NB4 (cell line): ENCODE measurements at regions not wholly inside any gene's neighbourhood (a gene's known extent, or its start where the extent isn't known, plus 50 kb on each side); places are given as distances from the start of the nearest gene placed in this dataset.

Source experiments
- DNase-seq: peaks from one replicate; pipeline ENCODE4 v3.0.0; 2010; ENCODE audit warnings: low read depth
- H3K4me3 ChIP-seq: one replicate; pipeline ENCODE4 v1.5.1; 2011; ENCODE audit warnings: mild to moderate bottlenecking, low read depth, low read length, moderate library complexity
- MYC ChIP-seq: IDR thresholded peaks from 2 replicates; pipeline ENCODE4 v1.6.1; 2011; ENCODE audit warnings: low read depth, low read length
- POLR2A ChIP-seq: IDR thresholded peaks from 2 replicates; pipeline ENCODE4 v1.6.1; 2011; ENCODE audit warnings: mild to moderate bottlenecking; ENCODE audit not compliant: insufficient read length; ENCODE audit errors: extremely low read depth
- TF ChIP-seq, protein P1 (sequence below): IDR thresholded peaks from 2 replicates; pipeline ENCODE4 v1.6.1; 2011; ENCODE audit warnings: low read depth, low read length
- TF ChIP-seq, protein P2 (sequence below): IDR thresholded peaks from one replicate; pipeline ENCODE4 v1.5.1; 2012; ENCODE audit warnings: low read depth, low read length

DNA sequence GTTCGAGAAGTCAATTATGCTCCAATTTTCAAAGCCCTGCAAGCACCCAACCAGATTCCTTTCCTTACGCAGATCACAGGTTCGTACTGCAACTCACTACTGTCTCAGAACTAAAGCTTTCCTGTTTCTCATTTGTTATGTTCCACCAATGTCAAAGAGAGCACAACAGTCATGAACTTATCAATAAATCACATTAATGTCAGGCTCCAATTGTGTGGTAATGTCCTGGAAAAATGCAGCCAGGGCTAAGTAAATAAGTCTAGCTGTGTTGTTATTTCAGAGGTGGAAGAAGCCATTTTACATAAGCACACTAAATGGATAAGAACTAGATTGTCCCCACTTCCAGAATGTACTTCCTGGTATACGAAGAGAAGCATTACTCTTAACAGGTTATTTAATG is 488.6 kb upstream of the PTGER4 start:
- TF ChIP-seq, protein P1, sequence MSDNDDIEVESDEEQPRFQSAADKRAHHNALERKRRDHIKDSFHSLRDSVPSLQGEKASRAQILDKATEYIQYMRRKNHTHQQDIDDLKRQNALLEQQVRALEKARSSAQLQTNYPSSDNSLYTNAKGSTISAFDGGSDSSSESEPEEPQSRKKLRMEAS, result no peak
- TF ChIP-seq, protein P2, sequence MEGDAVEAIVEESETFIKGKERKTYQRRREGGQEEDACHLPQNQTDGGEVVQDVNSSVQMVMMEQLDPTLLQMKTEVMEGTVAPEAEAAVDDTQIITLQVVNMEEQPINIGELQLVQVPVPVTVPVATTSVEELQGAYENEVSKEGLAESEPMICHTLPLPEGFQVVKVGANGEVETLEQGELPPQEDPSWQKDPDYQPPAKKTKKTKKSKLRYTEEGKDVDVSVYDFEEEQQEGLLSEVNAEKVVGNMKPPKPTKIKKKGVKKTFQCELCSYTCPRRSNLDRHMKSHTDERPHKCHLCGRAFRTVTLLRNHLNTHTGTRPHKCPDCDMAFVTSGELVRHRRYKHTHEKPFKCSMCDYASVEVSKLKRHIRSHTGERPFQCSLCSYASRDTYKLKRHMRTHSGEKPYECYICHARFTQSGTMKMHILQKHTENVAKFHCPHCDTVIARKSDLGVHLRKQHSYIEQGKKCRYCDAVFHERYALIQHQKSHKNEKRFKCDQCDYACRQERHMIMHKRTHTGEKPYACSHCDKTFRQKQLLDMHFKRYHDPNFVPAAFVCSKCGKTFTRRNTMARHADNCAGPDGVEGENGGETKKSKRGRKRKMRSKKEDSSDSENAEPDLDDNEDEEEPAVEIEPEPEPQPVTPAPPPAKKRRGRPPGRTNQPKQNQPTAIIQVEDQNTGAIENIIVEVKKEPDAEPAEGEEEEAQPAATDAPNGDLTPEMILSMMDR, result no peak
- TF ChIP-seq MYC (no peak), POLR2A (no peak)
- no peak for DNase-seq
- no peak overlapping the region for H3K4me3 ChIP-seq

DNA sequence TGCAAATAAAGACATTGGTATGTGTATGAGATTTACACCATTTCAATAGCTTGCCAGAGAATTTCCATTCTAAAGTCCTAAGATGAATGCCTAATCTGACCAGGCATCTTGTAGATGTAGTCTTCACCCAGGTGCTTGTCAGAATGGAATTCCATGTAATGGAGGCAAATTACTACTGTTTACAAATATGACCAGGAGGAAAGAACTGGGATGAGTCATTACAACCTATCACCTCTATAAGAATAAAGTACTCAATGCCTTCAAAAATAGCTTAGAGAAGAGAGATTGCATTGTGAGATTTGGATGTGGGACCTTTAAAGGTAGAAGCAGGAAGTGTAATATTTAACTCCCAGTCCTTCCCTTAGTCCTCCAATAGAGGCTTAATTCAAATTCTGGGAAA is 507.0 kb upstream of the PTGER4 start:
- no peak for TF ChIP-seq MYC
- TF ChIP-seq, protein P2, result no peak
- no peak for TF ChIP-seq POLR2A
- TF ChIP-seq, protein P1, result no peak
- no peak overlapping the region for H3K4me3 ChIP-seq
- DNase-seq, result no peak

DNA sequence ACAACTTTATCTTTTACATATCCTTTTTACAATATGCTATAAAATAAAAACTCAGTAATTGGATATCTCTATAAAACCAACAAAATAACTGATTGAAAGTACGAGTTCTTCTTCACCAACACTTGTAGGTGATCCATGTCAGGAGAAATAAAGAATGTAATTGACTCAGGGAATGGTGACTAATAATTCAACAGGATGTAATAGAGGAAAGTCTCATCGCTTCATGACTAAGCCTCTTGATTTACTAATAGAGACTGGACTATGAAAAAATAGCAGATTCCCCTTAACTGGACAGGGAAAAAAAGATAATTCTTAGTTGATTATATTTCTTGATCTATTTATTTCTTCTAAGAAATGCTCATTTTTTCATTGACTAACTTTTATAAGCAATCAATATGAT is 507.7 kb upstream of the PTGER4 start:
- DNase-seq, result no peak
- no peak for TF ChIP-seq MYC
- no peak for TF ChIP-seq POLR2A
- TF ChIP-seq, protein P2, result no peak
- TF ChIP-seq, protein P1, result no peak
- H3K4me3 ChIP-seq, result no peak overlapping the region

DNA sequence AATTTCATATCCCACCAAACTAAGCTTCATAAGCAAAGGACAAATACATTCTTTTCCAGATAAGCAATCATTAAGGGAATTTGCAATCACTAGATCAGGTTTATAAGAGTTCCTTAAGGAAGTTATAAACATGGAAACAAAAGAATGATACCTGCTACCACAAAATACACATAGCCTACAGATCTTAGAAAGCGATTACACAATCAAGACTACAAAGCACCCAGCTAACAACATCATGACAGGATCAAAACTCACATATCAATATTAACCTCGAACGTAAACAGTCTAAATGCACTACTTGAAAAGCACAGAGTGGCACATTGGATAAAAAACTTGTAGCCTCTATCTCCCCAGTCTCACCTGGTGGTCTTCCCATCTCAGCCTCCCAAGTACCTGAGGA is 512.4 kb upstream of the PTGER4 start:
- TF ChIP-seq, protein P1, result no peak
- TF ChIP-seq, protein P2, result no peak
- TF ChIP-seq POLR2A (no peak), MYC (no peak)
- DNase-seq, result no peak
- H3K4me3 ChIP-seq, result no peak overlapping the region

DNA sequence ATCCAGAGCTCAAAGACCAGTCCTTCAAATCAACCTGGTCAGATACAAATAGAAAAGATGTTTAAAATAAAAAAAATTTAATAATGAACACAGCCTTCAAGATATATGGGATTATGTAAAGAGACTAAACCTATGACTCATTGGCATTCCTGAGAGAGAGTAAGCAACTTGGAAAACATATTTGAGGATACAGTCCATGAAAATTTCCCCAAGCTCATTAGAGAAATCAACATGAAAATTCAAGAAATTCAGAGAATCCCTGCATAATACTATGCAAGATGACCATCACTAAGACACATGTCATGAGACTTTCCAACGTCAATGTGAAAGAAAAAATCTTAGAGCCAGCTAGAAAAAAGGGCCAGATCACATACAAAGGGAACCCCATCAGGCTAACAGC is 512.9 kb upstream of the PTGER4 start:
- H3K4me3 ChIP-seq, result no peak overlapping the region
- TF ChIP-seq MYC (no peak), POLR2A (no peak)
- TF ChIP-seq, protein P1, result no peak
- TF ChIP-seq, protein P2, result no peak
- no peak for DNase-seq
